NB4 (cell line): ENCODE measurements at regions not wholly inside any gene's neighbourhood (a gene's known extent, or its start where the extent isn't known, plus 50 kb on each side); places are given as distances from the start of the nearest gene placed in this dataset.
"Not testable (repeated sequence)": the region's sequence is repeated elsewhere in the genome, so short reads cannot be mapped to it uniquely, and the experiment has no call there.

ENCODE experiments used
- DNase-seq: peaks from one replicate; pipeline ENCODE4 v3.0.0; 2010; ENCODE audit warnings: low read depth
- H3K4me3 ChIP-seq: one replicate; pipeline ENCODE4 v1.5.1; 2011; ENCODE audit warnings: mild to moderate bottlenecking, low read depth, low read length, moderate library complexity
- CTCF ChIP-seq: IDR thresholded peaks from one replicate; pipeline ENCODE4 v1.5.1; 2012; ENCODE audit warnings: low read depth, low read length
- MAX ChIP-seq: IDR thresholded peaks from 2 replicates; pipeline ENCODE4 v1.6.1; 2011; ENCODE audit warnings: low read depth, low read length
- MYC ChIP-seq: IDR thresholded peaks from 2 replicates; pipeline ENCODE4 v1.6.1; 2011; ENCODE audit warnings: low read depth, low read length
- POLR2A ChIP-seq: IDR thresholded peaks from 2 replicates; pipeline ENCODE4 v1.6.1; 2011; ENCODE audit warnings: mild to moderate bottlenecking; ENCODE audit not compliant: insufficient read length; ENCODE audit errors: extremely low read depth

GRCh38 chrX:139423186-139423585, 107.4 kb upstream of the F9 start:
- TF ChIP-seq POLR2A (no peak), CTCF (no peak), MAX (no peak), MYC (no peak)
- H3K4me3 ChIP-seq = no peak overlapping the region
- no peak for DNase-seq

GRCh38 chrX:139398258-139398657, 132.3 kb upstream of the F9 start:
- H3K4me3 ChIP-seq, DNase-seq: not testable (repeated sequence)

- H3K4me3 ChIP-seq = no peak overlapping the region
- no peak for DNase-seq
- TF ChIP-seq MYC = no peak
- TF ChIP-seq POLR2A = no peak
- TF ChIP-seq CTCF = no peak
- no peak for TF ChIP-seq MAX
These were observed 142.3 kb upstream of the F9 start for GRCh38 chrX:139388254-139388653.

- no peak overlapping the region for H3K4me3 ChIP-seq
- TF ChIP-seq MYC (no peak), POLR2A (no peak), CTCF (no peak), MAX (no peak)
- DNase-seq = no peak
These were observed 148.0 kb upstream of the F9 start for GRCh38 chrX:139382529-139382928.

- H3K4me3 ChIP-seq, DNase-seq: not testable (repeated sequence)
These were observed 154.0 kb upstream of the F9 start for GRCh38 chrX:139376547-139376946.

- DNase-seq = no peak
- no peak for TF ChIP-seq MYC
- TF ChIP-seq CTCF = no peak
- H3K4me3 ChIP-seq = no peak overlapping the region
These were observed 170.2 kb upstream of the F9 start for GRCh38 chrX:139360356-139360755.

GRCh38 chrX:139342594-139342991, 187.9 kb upstream of the F9 start:
- not testable (repeated sequence) for DNase-seq, H3K4me3 ChIP-seq

GRCh38 chrX:139341855-139342593, 188.5 kb upstream of the F9 start:
- H3K4me3 ChIP-seq, DNase-seq: not testable (repeated sequence)
